Suprapubic skin (tissue), 4 donors: ENCODE measurements at regions not wholly inside any gene's neighbourhood (a gene's known extent, or its start where the extent isn't known, plus 50 kb on each side); places are given as distances from the start of the nearest gene placed in this dataset.

Source experiments
- CTCF ChIP-seq, 2 donors: fragments of 200-600 bp in 1 of 2; fragments of 450-650 bp in 1 of 2; sonication (generic) in 1 of 2; IDR thresholded peaks; one replicate each; pipeline ENCODE4 v1.5.1; 2016 to 2019; ENCODE audit warnings: antibody characterized with exemption in 2 of 2, mild to moderate bottlenecking in 1 of 2, moderate library complexity in 1 of 2
- EP300 ChIP-seq: sonication (generic); formaldehyde crosslinking; IDR thresholded peaks from one replicate; pipeline ENCODE4 v1.6.1; 2017; ENCODE audit warnings: antibody characterized with exemption
- POLR2A ChIP-seq, 2 donors: fragments of 450-650 bp; IDR thresholded peaks; one replicate each; pipeline ENCODE4 v1.6.1; 2017; ENCODE audit warnings: antibody characterized with exemption in 2 of 2, mild to moderate bottlenecking in 2 of 2, moderate library complexity in 2 of 2
- POLR2AphosphoS5 ChIP-seq, 3 donors: sonication (generic); formaldehyde crosslinking; IDR thresholded peaks; one replicate each; pipeline ENCODE4 v1.6.1; 2017; ENCODE audit warnings: antibody characterized with exemption in 3 of 3

DNA sequence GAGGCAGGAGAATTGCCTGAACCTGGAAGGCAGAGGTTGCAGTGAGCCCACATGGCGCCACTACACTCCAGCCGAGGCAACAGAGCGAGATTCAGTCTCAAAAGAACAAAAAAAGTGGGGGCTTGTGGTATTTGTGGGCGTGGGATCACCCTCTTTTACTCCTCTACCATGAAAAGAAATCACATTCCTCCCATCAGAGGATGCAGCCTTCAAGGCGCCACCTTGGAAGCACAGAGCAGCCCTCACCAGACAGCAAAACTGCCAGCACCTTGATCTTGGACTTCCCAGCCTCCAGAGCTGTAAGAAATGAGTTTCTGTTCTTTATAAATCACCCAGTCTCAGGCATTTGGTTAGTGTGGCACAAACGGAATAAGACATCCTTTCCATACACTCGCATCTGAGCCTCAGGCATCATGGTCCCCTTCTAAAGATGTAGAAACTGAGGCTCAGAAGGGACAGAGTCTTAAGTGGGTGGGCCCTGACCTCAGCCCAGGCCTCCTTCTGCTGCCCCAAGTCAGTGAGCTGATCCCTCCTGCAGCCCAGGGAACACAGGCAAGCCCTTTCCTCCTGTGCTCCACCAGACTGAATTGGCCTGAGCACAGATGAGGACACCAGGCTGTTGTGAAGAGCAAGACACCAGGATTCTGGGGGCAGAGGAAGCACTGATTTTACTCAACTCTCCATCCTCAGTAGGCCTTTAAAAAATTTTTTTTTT, 201.7 kb upstream of the LINGO1 start:
- TF ChIP-seq CTCF (IDR thresholded peaks at IDR 0.05) (no peak), POLR2AphosphoS5 (IDR thresholded peaks at IDR 0.05) (no peak), POLR2A (IDR thresholded peaks at IDR 0.05) (no peak), EP300 (no peak)
